NAMALWA (cell line): ENCODE measurements at regions not wholly inside any gene's neighbourhood (a gene's known extent, or its start where the extent isn't known, plus 50 kb on each side); places are given as distances from the start of the nearest gene placed in this dataset.

Experiments used
- DNase-seq: peaks from one replicate; pipeline ENCODE4 v3.0.0-alpha.2; 2015; ENCODE audit warnings: low spot score

GRCh38 chr2:228705318-228705717, 523.8 kb upstream of the SPHKAP start:
- no peak for DNase-seq

GRCh38 chr2:228703152-228703551, 521.7 kb upstream of the SPHKAP start:
- no peak for DNase-seq

- no peak for DNase-seq
Observed at GRCh38 chr2:228701506-228701905, 520.0 kb upstream of the SPHKAP start.

- DNase-seq, result no peak
Observed at GRCh38 chr2:228700638-228701037, 519.2 kb upstream of the SPHKAP start.

GRCh38 chr2:228699888-228700287, 518.4 kb upstream of the SPHKAP start:
- DNase-seq, result no peak

- DNase-seq, result no peak
Observed at GRCh38 chr2:228699400-228699799, 517.9 kb upstream of the SPHKAP start.

GRCh38 chr2:228698963-228699362, 517.5 kb upstream of the SPHKAP start:
- no peak for DNase-seq

- no peak for DNase-seq
Observed at GRCh38 chr2:228697456-228697855, 516.0 kb upstream of the SPHKAP start.

- DNase-seq, result no peak
Observed at GRCh38 chr2:228690681-228691080, 509.2 kb upstream of the SPHKAP start.

GRCh38 chr2:228689053-228689452, 507.6 kb upstream of the SPHKAP start:
- DNase-seq, result peak; percentile 8

- DNase-seq, result no peak
Observed at GRCh38 chr2:228688007-228688645, 506.6 kb upstream of the SPHKAP start.

GRCh38 chr2:228681979-228682378, 500.5 kb upstream of the SPHKAP start:
- DNase-seq, result no peak

GRCh38 chr2:228681426-228681825, 499.9 kb upstream of the SPHKAP start:
- no peak for DNase-seq

- no peak for DNase-seq
Observed at GRCh38 chr2:228678110-228678509, 496.6 kb upstream of the SPHKAP start.

- no peak for DNase-seq
Observed at GRCh38 chr2:228675646-228676045, 494.2 kb upstream of the SPHKAP start.

GRCh38 chr2:228675091-228675490, 493.6 kb upstream of the SPHKAP start:
- DNase-seq, result no peak

GRCh38 chr2:228673876-228674554, 492.5 kb upstream of the SPHKAP start:
- DNase-seq, result no peak

- DNase-seq, result no peak
Observed at GRCh38 chr2:228669690-228670089, 488.2 kb upstream of the SPHKAP start.

GRCh38 chr2:228665232-228665631, 483.7 kb upstream of the SPHKAP start:
- DNase-seq, result no peak

- DNase-seq, result no peak
Observed at GRCh38 chr2:228658998-228659397, 477.5 kb upstream of the SPHKAP start.

GRCh38 chr2:228657807-228658402, 476.4 kb upstream of the SPHKAP start:
- peak; percentile 44 for DNase-seq

GRCh38 chr2:228655331-228655730, 473.8 kb upstream of the SPHKAP start:
- no peak for DNase-seq

- no peak for DNase-seq
Observed at GRCh38 chr2:228654707-228655106, 473.2 kb upstream of the SPHKAP start.

- DNase-seq, result no peak
Observed at GRCh38 chr2:228653884-228654283, 472.4 kb upstream of the SPHKAP start.
